Omental fat pad (tissue), 3 donors: ENCODE measurements at regions not wholly inside any gene's neighbourhood (a gene's known extent, or its start where the extent isn't known, plus 50 kb on each side); places are given as distances from the start of the nearest gene placed in this dataset.

ENCODE experiments used
- ATAC-seq: fragments of 150-250 bp; one replicate; pipeline ENCODE4 v1.9.1; 2016; ENCODE audit warnings: mild to moderate bottlenecking, moderate library complexity; ENCODE audit not compliant: low FRiP score
- DNase-seq: peaks from one replicate; pipeline ENCODE4 v3.0.0-alpha.2; 2019; ENCODE audit warnings: low spot score
- TF ChIP-seq, protein P1 (sequence below), 3 donors: fragments of 450-650 bp; IDR thresholded peaks; one replicate each; pipeline ENCODE4 v1.5.1; 2016 to 2017; ENCODE audit warnings: antibody characterized with exemption in 3 of 3, mild to moderate bottlenecking in 3 of 3, moderate library complexity in 2 of 3

DNA sequence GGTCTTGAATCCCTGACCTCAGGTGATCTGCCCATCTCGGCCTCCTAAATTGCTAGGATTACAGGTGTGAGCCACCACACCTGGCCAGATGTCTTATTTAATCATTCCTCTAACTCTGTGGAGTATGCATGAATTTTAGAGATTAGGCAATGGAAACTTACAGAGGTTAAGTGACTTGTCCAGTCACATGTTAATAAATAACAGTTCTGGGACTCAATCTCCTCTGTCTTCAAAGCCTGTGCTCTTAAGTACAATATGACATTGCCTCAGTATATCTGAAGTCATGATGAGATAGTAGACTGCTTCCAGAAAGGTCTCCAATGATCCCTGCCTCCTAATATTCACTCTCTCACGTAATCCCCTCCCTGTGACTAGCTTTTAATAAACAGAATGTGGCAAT is 72.9 kb upstream of the TDRD3 start:
- ATAC-seq = no peak
- DNase-seq = no peak
- TF ChIP-seq, protein P1, sequence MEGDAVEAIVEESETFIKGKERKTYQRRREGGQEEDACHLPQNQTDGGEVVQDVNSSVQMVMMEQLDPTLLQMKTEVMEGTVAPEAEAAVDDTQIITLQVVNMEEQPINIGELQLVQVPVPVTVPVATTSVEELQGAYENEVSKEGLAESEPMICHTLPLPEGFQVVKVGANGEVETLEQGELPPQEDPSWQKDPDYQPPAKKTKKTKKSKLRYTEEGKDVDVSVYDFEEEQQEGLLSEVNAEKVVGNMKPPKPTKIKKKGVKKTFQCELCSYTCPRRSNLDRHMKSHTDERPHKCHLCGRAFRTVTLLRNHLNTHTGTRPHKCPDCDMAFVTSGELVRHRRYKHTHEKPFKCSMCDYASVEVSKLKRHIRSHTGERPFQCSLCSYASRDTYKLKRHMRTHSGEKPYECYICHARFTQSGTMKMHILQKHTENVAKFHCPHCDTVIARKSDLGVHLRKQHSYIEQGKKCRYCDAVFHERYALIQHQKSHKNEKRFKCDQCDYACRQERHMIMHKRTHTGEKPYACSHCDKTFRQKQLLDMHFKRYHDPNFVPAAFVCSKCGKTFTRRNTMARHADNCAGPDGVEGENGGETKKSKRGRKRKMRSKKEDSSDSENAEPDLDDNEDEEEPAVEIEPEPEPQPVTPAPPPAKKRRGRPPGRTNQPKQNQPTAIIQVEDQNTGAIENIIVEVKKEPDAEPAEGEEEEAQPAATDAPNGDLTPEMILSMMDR (IDR thresholded peaks at IDR 0.05) = no peak

DNA sequence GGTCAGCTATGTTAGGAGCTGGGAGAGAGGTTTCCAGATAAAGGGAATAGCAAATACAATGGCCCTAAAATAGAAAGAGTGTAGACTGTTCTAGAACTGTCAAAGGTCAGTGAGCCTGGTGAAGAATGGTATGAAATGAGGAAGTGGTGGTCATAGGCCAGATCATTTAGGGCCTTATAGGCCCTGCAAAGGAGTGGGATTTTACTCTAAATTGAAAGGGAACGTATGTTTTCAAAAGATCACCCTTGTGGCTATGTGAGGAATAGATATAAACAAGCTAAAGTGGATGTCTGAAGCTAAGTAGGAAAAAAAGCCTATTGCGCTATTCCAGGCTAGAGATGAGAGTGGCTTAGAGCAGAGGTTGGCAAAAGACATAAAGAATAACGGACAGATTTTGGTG is 70.7 kb upstream of the TDRD3 start:
- ATAC-seq (no peak), DNase-seq (no peak)
- TF ChIP-seq, protein P1 (IDR thresholded peaks at IDR 0.05) = no peak

DNA sequence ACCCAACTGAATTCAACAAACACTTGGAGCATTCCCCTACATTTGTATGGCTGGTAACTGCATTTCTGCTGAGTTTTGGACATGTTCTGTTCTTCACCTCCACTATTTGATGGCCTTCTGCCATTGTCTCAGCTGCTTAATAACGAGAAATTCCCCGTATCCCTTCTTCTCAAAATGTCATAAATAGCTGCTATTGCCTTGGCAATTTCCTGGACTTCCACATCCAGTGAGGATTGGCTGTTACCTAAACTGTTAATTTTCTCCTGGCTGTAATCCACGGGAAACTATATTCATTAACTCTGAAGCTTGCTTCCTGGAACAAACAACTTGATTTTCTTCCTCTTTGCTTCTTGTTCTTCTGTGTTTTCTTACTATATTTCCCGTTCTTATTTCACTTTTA is 69.5 kb upstream of the TDRD3 start:
- TF ChIP-seq, protein P1 (IDR thresholded peaks at IDR 0.05) = no peak
- no peak for ATAC-seq
- no peak for DNase-seq

GRCh38 chr13:60328073-60328472 is 68.9 kb upstream of the TDRD3 start:
- TF ChIP-seq, protein P1 (IDR thresholded peaks at IDR 0.05) = no peak
- ATAC-seq (no peak), DNase-seq (no peak)

- TF ChIP-seq, protein P1 (IDR thresholded peaks at IDR 0.05) = no peak
- ATAC-seq (peak; percentile 62), DNase-seq (no peak)
Observed at GRCh38 chr13:60329221-60329923, 67.6 kb upstream of the TDRD3 start.

GRCh38 chr13:60331249-60332012 is 65.6 kb upstream of the TDRD3 start:
- no peak for DNase-seq
- ATAC-seq = no peak
- TF ChIP-seq, protein P1 (IDR thresholded peaks at IDR 0.05) = no peak

- TF ChIP-seq, protein P1 (IDR thresholded peaks at IDR 0.05) = no peak
- DNase-seq (no peak), ATAC-seq (no peak)
Observed at GRCh38 chr13:60332682-60333081, 64.3 kb upstream of the TDRD3 start.
